Epithelial cell of esophagus (primary cell): ENCODE measurements at regions not wholly inside any gene's neighbourhood (a gene's known extent, or its start where the extent isn't known, plus 50 kb on each side); places are given as distances from the start of the nearest gene placed in this dataset.

Source experiments
- DNase-seq: peaks from one replicate; pipeline ENCODE4 v3.0.0; 2010; ENCODE audit warnings: low read depth
- H3K4me3 ChIP-seq: 2 replicates; pipeline ENCODE4 v1.5.1; 2011; ENCODE audit warnings: mild to moderate bottlenecking, low read length, control low read depth
- CTCF ChIP-seq: IDR thresholded peaks from 2 replicates; pipeline ENCODE4 v1.5.1; 2011; ENCODE audit warnings: low read depth, mild to moderate bottlenecking, low read length, control low read depth, inconsistent platforms; ENCODE audit not compliant: insufficient read depth; ENCODE audit errors: missing control alignments

GRCh38 chr6:164229716-164230115, 815.2 kb downstream of the QKI start:
- no peak for DNase-seq
- no peak for TF ChIP-seq CTCF

GRCh38 chr6:164227952-164228522, 813.5 kb downstream of the QKI start:
- no peak for DNase-seq
- no peak for TF ChIP-seq CTCF
- no peak overlapping the region for H3K4me3 ChIP-seq

More at GRCh38 chr6:164229716-164230115, 815.2 kb downstream of the QKI start:
- no peak overlapping the region for H3K4me3 ChIP-seq

GRCh38 chr6:164216839-164217238, 802.3 kb downstream of the QKI start:
- H3K4me3 ChIP-seq: no peak overlapping the region
- no peak for TF ChIP-seq CTCF
- DNase-seq: no peak

- no peak for DNase-seq
- no peak for TF ChIP-seq CTCF
- no peak overlapping the region for H3K4me3 ChIP-seq
These were observed 801.9 kb downstream of the QKI start for GRCh38 chr6:164216368-164216767.

- no peak for TF ChIP-seq CTCF
- no peak overlapping the region for H3K4me3 ChIP-seq
- no peak for DNase-seq
These were observed 799.5 kb downstream of the QKI start for GRCh38 chr6:164214066-164214465.

- DNase-seq: no peak
- TF ChIP-seq CTCF: no peak
- H3K4me3 ChIP-seq: no peak overlapping the region
These were observed 796.7 kb downstream of the QKI start for GRCh38 chr6:164211254-164211653.

- no peak for TF ChIP-seq CTCF
- no peak overlapping the region for H3K4me3 ChIP-seq
- DNase-seq: no peak
These were observed 796.3 kb downstream of the QKI start for GRCh38 chr6:164210783-164211182.
